ENCODE measurements at regions not wholly inside any gene's neighbourhood (a gene's known extent, or its start where the extent isn't known, plus 50 kb on each side); places are given as distances from the start of the nearest gene placed in this dataset.

DNA sequence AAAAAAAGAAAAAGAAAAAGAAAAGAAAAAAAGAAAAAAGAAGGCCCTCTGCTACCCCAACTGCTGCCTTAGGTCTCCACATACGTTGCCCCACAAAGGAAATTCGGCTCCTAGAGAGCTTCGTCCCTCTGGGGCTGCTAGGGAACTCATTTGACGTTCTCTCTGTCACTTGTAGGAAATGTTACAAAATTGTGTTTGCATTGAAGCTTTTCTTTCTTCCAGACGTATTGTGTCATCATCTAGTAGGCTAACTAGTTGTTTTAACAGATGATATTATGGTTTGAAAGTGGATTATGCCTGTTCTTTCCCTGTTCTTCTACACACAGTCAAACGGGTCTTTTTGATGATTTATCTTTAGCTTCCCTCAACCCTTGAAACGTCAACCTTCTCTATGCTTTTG is 125.3 kb downstream of the BDH1 start:
- Histone ChIP-seq H3K9me3 (replicated peaks; ENCODE audit: control insufficient read depth, insufficient read depth, low read length) (no peaks in the 10 kb centered on the region), H3K27me3 (replicated peaks in 1 of 2; ENCODE audit: control insufficient read depth in 2 of 2, insufficient read depth in 2 of 2, low read length in 1 of 2) (no peaks in the 10 kb centered on the region), H3K36me3 (ENCODE audit: control insufficient read depth in 2 of 2, insufficient read depth in 2 of 2, low read length in 1 of 2) (no peaks in the 10 kb centered on the region), H3K4me1 (ENCODE audit: control insufficient read depth, insufficient read depth, low read length) (no peaks in the 10 kb centered on the region), H3K79me2 (ENCODE audit: control insufficient read depth, insufficient read depth, low read length) (no peaks in the 10 kb centered on the region), H3K4me2 (ENCODE audit: control insufficient read depth, insufficient read depth) (no peak overlapping the region), H4K20me1 (ENCODE audit: control insufficient read depth, insufficient read depth) (no peaks in the 10 kb centered on the region), H3K9ac (ENCODE audit: control insufficient read depth, insufficient read depth, low read length) (no peak overlapping the region), H3K4me3 (no peak overlapping the region), H2AFZ (ENCODE audit: control insufficient read depth, low read depth, low read length) (no peak overlapping the region), H3K27ac (ENCODE audit: control insufficient read depth, insufficient read depth) (no peak overlapping the region)
- ChIA-PET RAD21 (ENCODE audit: unreplicated experiment) (no interaction called here), SMC1A (ENCODE audit: uncharacterized antibody, unreplicated experiment) (no interaction called here), CTCF (interaction anchor here (1.4 kb wide), 1 partner anchor 174 kb away, joined by 6 read pairs; no protein-coding TSS in a partner anchor), POLR2A (interaction anchor here (0.6 kb wide), 1 partner anchor 136 kb away, joined by 4 read pairs; no protein-coding TSS in a partner anchor)
- in situ Hi-C loops (cut with MboI) (no loop called here), intact Hi-C loops (cut with micrococcal nuclease; ENCODE audit: unreplicated experiment) (no loop called here)
- TF ChIP-seq, protein P1, sequence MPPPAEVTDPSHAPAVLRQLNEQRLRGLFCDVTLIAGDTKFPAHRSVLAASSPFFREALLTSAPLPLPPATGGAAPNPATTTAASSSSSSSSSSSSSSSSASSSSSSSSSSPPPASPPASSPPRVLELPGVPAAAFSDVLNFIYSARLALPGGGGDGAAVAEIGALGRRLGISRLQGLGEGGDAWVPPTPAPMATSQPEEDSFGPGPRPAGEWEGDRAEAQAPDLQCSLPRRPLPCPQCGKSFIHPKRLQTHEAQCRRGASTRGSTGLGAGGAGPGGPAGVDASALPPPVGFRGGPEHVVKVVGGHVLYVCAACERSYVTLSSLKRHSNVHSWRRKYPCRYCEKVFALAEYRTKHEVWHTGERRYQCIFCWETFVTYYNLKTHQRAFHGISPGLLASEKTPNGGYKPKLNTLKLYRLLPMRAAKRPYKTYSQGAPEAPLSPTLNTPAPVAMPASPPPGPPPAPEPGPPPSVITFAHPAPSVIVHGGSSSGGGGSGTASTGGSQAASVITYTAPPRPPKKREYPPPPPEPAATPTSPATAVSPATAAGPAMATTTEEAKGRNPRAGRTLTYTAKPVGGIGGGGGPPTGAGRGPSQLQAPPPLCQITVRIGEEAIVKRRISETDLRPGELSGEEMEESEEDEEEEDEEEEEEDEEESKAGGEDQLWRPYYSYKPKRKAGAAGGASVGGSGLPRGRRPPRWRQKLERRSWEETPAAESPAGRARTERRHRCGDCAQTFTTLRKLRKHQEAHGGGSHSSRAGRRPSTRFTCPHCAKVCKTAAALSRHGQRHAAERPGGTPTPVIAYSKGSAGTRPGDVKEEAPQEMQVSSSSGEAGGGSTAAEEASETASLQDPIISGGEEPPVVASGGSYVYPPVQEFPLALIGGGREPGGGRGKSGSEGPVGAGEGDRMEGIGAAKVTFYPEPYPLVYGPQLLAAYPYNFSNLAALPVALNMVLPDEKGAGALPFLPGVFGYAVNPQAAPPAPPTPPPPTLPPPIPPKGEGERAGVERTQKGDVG (CRISPR knock-in tag; IDR thresholded peaks at IDR 0.05): no peak
- TF ChIP-seq BHLHE40 (IDR thresholded peaks at IDR 0.05; ENCODE audit: borderline replicate concordance in 1 of 2, low read depth in 2 of 2, low read length in 1 of 2) (no peak), EGR1 (IDR thresholded peaks at IDR 0.05; ENCODE audit: borderline replicate concordance in 1 of 2, low read depth in 2 of 2, low read length in 2 of 2) (no peak), BRCA1 (IDR thresholded peaks at IDR 0.05; ENCODE audit: low read depth, low read length) (no peak), PML (IDR thresholded peaks at IDR 0.05; ENCODE audit: low read length) (no peak), ETV6 (conservative IDR thresholded peaks at IDR 0.05 in 1 of 2, IDR thresholded peaks at IDR 0.05 in 1 of 2; ENCODE audit: borderline replicate concordance in 1 of 2, low read depth in 1 of 2) (no peak), RB1 (IDR thresholded peaks at IDR 0.05; ENCODE audit: borderline replicate concordance) (no peak), SREBF2 (IDR thresholded peaks at IDR 0.05; ENCODE audit: low read length) (no peak), RCOR1 (conservative IDR thresholded peaks at IDR 0.05; ENCODE audit: low read depth, low read length) (no peak), POU2F2 (IDR thresholded peaks at IDR 0.05; ENCODE audit: borderline replicate concordance, low read depth, low read length) (no peak), SMC3 (IDR thresholded peaks at IDR 0.05; ENCODE audit: borderline replicate concordance, low read length) (no peak)
- TF ChIP-seq, protein P2, sequence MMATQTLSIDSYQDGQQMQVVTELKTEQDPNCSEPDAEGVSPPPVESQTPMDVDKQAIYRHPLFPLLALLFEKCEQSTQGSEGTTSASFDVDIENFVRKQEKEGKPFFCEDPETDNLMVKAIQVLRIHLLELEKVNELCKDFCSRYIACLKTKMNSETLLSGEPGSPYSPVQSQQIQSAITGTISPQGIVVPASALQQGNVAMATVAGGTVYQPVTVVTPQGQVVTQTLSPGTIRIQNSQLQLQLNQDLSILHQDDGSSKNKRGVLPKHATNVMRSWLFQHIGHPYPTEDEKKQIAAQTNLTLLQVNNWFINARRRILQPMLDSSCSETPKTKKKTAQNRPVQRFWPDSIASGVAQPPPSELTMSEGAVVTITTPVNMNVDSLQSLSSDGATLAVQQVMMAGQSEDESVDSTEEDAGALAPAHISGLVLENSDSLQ (IDR thresholded peaks at IDR 0.05): no peak
- TF ChIP-seq, protein P3, sequence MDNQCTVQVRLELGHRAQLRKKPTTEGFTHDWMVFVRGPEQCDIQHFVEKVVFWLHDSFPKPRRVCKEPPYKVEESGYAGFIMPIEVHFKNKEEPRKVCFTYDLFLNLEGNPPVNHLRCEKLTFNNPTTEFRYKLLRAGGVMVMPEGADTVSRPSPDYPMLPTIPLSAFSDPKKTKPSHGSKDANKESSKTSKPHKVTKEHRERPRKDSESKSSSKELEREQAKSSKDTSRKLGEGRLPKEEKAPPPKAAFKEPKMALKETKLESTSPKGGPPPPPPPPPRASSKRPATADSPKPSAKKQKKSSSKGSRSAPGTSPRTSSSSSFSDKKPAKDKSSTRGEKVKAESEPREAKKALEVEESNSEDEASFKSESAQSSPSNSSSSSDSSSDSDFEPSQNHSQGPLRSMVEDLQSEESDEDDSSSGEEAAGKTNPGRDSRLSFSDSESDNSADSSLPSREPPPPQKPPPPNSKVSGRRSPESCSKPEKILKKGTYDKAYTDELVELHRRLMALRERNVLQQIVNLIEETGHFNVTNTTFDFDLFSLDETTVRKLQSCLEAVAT (IDR thresholded peaks at IDR 0.05): no peak
- TF ChIP-seq, protein P4, sequence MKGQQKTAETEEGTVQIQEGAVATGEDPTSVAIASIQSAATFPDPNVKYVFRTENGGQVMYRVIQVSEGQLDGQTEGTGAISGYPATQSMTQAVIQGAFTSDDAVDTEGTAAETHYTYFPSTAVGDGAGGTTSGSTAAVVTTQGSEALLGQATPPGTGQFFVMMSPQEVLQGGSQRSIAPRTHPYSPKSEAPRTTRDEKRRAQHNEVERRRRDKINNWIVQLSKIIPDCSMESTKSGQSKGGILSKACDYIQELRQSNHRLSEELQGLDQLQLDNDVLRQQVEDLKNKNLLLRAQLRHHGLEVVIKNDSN (IDR thresholded peaks at IDR 0.05; ENCODE audit: borderline replicate concordance, extremely low read length, insufficient read depth, low read depth, low read length): no peak
- DNase-seq (ENCODE audit: low read depth, low spot score) (no peak), FAIRE-seq (no peak), ATAC-seq (no peak)
- no TSS peak for BruUV-seq (replicated peaks)
- 51% methylated on average over 7 of the region's 7 CpGs for WGBS (ENCODE audit: insufficient coverage, insufficient replicate concordance, low lambda C conversion rate, missing lambda C conversion rate)

Measured in GM12878 (cell line).